NCI-H524 treated with DMSO at 0.1 percent for 48 hours (cell line): ENCODE measurements at regions not wholly inside any gene's neighbourhood (a gene's known extent, or its start where the extent isn't known, plus 50 kb on each side); places are given as distances from the start of the nearest gene placed in this dataset.

Experiments used
- DNase-seq: peaks from one replicate; lab custom pipeline; 2025; lab: John Stamatoyannopoulos, UW

DNA sequence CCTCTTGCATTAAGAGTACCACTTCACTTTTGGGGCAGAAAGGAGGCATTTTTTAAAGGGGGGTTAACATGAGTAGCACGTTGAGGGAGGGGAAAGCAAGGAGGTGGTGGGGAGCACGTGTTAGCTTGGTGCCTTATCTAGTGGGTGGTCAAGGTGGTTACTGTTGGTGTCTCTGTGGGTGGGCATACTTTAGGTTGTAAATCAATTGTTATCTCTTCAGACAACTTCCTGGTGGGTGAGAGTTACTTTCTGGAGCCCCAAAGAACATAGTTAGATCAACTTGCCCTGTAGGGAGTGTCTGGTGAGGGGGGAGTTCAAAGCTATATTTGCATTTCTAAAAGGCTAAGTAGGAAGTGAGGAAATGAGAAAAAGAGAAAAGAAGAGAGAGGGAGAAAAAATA lies 297.7 kb upstream of the CLNK start:
- DNase-seq = no peak

GRCh38 chr4:10981576-10981975 lies 297.0 kb upstream of the CLNK start:
- DNase-seq = no peak

- no peak for DNase-seq
Observed at GRCh38 chr4:10981096-10981495, 296.5 kb upstream of the CLNK start.

- DNase-seq = no peak
Observed at GRCh38 chr4:10979032-10979431, 294.5 kb upstream of the CLNK start.

- DNase-seq = no peak
Observed at GRCh38 chr4:10977534-10977933, 293.0 kb upstream of the CLNK start.

GRCh38 chr4:10974371-10974770 lies 289.8 kb upstream of the CLNK start:
- no peak for DNase-seq

DNA sequence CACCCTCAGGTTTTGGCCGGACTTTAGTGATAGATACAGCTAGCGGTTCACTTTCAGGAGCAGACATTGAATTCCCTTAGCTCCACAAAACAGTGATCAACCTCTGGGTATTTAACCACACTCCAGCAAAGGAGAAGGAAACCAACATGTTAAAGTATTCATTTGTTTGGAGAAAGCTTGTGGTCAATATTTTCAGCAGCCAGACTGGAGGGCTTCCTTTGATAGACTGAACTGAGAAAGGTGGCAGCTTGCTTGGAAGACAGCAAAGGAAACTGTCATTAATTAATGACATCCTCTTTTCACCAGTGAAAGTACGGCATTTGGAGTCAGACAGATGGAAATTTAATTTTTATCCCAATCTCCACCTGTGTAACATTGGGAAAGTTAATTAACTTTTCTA lies 289.1 kb upstream of the CLNK start:
- no peak for DNase-seq

- DNase-seq = no peak
Observed at GRCh38 chr4:10971800-10972401, 287.3 kb upstream of the CLNK start.

GRCh38 chr4:10965196-10965595 lies 280.6 kb upstream of the CLNK start:
- no peak for DNase-seq

GRCh38 chr4:10963958-10964703 lies 279.6 kb upstream of the CLNK start:
- no peak for DNase-seq

DNA sequence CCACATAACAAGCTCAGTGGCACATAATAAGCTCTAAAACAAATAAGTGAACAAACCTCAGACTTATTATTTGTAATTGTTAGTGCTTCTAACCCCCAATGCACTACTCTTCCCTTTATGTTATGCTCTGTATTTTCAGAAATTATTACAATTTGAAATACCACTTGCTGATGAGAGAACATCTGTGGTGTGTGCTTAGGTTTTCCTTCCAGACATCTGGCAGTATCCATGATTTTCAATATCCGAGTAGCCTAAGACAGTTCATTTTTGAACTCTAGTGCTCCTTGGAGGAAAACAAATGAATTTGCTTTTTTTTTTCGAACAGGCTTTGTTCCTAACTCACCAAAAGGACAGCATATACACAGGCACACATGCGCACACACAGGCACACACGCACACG lies 278.7 kb upstream of the CLNK start:
- no peak for DNase-seq

GRCh38 chr4:10962246-10962645 lies 277.7 kb upstream of the CLNK start:
- no peak for DNase-seq

DNA sequence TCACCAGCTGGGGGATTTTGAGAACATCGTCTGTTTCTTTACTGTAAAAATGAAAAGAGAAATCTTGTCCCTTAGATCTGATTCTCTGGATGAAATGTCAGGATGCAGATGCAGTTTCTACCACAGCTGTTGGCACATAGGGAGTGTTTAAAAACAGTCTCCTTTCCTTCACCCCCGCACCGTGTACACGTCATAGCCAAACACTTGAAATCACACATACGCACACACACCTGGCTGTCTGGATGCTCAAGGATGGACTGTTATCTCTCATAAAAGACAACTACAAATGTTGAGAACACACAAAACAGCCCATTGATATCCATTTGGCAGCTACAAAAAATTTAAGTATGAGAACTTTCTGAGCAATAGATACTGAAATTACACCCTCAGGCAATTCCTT lies 275.8 kb upstream of the CLNK start:
- DNase-seq = no peak

DNA sequence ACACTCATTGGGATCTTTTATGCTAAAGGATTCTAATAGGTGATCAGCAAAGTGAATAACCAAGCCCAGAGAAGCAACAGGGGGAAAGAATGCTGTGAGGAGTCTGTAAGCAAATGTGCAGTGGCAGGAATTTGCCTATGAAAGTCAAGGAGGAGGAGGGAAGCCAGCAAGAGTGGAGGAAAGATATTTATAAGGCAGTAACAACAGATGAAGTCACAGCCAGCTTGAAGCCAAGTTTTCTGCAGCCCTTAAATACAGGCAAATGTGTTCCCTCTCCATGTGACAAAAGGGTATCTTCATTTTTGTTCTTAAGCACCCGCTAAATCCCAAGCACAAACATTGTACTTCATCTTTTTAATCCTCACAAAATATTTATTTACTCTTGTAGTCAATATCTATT lies 275.0 kb upstream of the CLNK start:
- no peak for DNase-seq

GRCh38 chr4:10958226-10958856 lies 273.8 kb upstream of the CLNK start:
- DNase-seq = no peak

DNA sequence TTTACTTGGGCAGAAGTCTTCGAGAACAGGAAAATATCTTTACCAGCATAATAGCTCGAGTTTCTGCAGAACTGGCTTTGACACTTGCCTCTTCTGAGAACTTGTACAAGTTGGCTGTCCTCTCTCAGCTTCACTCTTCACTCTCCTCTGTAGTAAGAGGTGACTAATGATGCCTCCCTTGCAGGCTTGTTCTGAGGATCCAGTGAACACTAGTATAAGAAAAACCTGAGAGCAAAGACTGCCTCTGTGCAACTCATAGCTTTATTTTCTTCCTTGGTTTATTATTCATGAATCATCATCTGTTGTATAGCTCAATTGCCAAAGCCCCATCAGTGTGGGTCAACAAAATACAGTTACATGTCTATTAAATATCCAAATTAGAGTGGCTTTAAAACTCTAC lies 266.7 kb upstream of the CLNK start:
- DNase-seq = no peak

- DNase-seq = no peak
Observed at GRCh38 chr4:10949039-10949733, 264.6 kb upstream of the CLNK start.

DNA sequence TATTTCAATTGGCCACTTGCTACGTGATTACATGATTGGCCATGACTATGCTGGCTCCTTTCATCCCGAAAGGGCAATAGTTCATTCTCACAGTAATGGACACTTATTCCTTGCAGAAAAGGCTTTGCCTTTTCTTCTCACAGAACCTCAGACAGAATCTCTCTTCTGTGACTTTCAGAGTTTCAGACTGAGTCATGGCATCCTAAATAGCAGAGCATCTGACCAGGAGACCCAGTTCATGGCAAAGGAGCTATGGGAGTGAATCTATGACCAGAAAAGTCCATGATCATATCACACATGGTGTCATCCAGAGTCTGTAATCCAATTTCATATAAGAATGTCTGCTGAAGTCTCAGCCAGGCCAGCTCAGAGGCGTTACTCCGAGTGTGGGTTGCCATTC lies 263.3 kb upstream of the CLNK start:
- no peak for DNase-seq

DNA sequence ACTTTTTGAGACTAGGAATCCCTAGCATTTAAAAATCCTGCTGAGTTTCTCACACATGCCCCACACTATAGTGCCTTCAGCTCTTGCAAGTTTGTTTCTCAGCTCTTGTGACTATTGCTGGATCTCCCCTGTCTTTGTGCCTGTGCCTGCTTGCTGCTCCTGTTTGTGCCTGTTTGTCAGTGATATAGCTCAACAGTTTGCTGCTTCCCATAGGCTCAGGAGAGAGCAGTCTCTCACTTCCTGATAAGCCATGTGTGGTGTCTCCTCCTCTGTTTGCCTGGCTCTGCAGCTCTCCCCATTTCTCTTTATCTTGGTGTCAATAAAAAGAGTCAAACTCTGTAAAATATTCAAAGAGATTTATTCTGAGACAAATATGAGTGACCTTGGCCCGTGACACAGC lies 259.8 kb upstream of the CLNK start:
- no peak for DNase-seq

- DNase-seq = no peak
Observed at GRCh38 chr4:10942156-10942555, 257.6 kb upstream of the CLNK start.

- no peak for DNase-seq
Observed at GRCh38 chr4:10929818-10930217, 245.2 kb upstream of the CLNK start.

- DNase-seq = no peak
Observed at GRCh38 chr4:10925996-10926395, 241.4 kb upstream of the CLNK start.

- DNase-seq = no peak
Observed at GRCh38 chr4:10924274-10924673, 239.7 kb upstream of the CLNK start.
